ENCODE measurements at regions not wholly inside any gene's neighbourhood (a gene's known extent, or its start where the extent isn't known, plus 50 kb on each side); places are given as distances from the start of the nearest gene placed in this dataset.
"Not testable (repeated sequence)": the region's sequence is repeated elsewhere in the genome, so short reads cannot be mapped to it uniquely, and the experiment has no call there.

GRCh38 chr22:25453058-25453457, 111.4 kb upstream of the GRK3 start:
- no peak for ATAC-seq
- H3K27ac ChIP-seq: no peak overlapping the region
- peaks cover 22% of the 10 kb centered on the region for H3K4me1 ChIP-seq
- H3K36me3 ChIP-seq (ENCODE audit: insufficient read depth in 1 of 2, low read depth in 1 of 2): peaks cover 0 to 36% of the 10 kb centered on the region in 2 donors
- intact Hi-C loops (cut with DNase I): loop anchor here in 1 of 2 donors (10.0 kb wide), 1 partner anchor 252 kb away; no protein-coding TSS in a partner anchor
- TF ChIP-seq CTCF (IDR thresholded peaks at IDR 0.05): no peak
- no peaks in the 10 kb centered on the region for H3K27me3 ChIP-seq (ENCODE audit: insufficient read depth in 3 of 3, low read length in 2 of 3)
- WGBS, 3 donors: 87 to 89% (median 88%) methylated on average over 4 of the region's 4 CpGs
- no peak overlapping the region for H3K4me3 ChIP-seq
- H3K9me3 ChIP-seq: no peaks in the 10 kb centered on the region
- no peak for DNase-seq

DNA sequence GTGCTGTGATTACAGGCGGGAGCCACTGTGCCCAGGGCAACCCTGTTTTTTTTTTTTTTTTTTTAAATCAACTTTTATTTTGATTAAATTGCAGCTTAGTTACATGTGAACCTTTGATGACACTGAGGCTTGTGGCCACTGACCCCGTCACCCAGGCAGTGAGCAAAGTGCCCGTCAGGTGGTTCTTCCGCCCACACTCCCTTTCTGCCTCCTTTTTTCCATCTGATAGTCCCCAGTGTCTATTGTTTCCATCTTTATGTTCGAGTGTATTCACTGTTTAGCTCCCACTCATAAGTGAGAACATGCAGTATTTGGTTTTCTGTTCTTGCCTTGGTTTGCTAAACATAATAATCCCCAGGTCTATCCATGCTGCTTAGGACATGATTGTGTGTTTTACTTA, 110.9 kb upstream of the GRK3 start:
- DNase-seq (no peak), ATAC-seq (no peak)
- Histone ChIP-seq H3K27ac (no peak overlapping the region), H3K4me3 (no peak overlapping the region), H3K27me3 (ENCODE audit: insufficient read depth in 3 of 3, low read length in 2 of 3) (no peaks in the 10 kb centered on the region), H3K9me3 (no peaks in the 10 kb centered on the region), H3K36me3 (ENCODE audit: insufficient read depth in 1 of 2, low read depth in 1 of 2) (peaks cover 0 to 41% of the 10 kb centered on the region in 2 donors), H3K4me1 (peaks cover 22% of the 10 kb centered on the region)
- no peak for TF ChIP-seq CTCF (IDR thresholded peaks at IDR 0.05)
- WGBS, 3 donors: 85 to 90% (median 86%) methylated on average over 5 of the region's 5 CpGs
- intact Hi-C loops (cut with DNase I): loop anchor here in 1 of 2 donors (10.0 kb wide), 1 partner anchor 251 kb away; no protein-coding TSS in a partner anchor

- ATAC-seq: not testable (repeated sequence)
- peaks cover 2 to 69% of the 10 kb centered on the region in 2 donors for H3K36me3 ChIP-seq (ENCODE audit: insufficient read depth in 1 of 2, low read depth in 1 of 2)
Observed at GRCh38 chr22:25456300-25457043, 108.0 kb upstream of the GRK3 start.

DNA sequence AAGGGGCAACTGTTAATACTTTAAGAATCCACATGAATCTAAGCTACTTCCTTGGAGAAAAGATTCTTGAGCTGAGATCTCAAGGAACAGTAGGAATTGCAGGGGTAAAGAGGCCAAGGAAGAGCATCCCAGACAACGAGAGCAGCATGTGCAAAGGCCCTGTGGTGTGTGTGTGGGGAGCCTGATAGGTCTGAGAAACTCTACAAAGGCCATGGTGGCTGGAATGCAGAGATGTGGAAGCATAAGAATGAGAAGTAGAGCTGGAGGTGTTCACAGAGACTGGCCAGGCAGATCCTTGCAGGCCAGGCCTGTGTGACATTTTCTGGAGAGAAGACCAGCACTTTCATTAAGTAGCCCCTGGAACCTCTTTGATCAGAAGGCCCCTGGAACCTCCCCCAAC, 105.8 kb upstream of the GRK3 start:
- H3K36me3 ChIP-seq (ENCODE audit: insufficient read depth in 1 of 2, low read depth in 1 of 2): peaks cover 2 to 69% of the 10 kb centered on the region in 2 donors
- not testable (repeated sequence) for DNase-seq; H3K27me3 ChIP-seq (ENCODE audit: insufficient read depth in 3 of 3, low read length in 2 of 3); H3K4me3 ChIP-seq; H3K27ac ChIP-seq; H3K9me3 ChIP-seq; ATAC-seq; H3K4me1 ChIP-seq
- 94 to 100% (median 97%) methylated on average over 1 of the region's 1 CpG for WGBS, 3 donors
- intact Hi-C loops (cut with DNase I): loop anchor here in 1 of 2 donors (10.0 kb wide), 1 partner anchor 246 kb away; no protein-coding TSS in a partner anchor

More at GRCh38 chr22:25456300-25457043, 108.0 kb upstream of the GRK3 start:
- not testable (repeated sequence) for H3K9me3 ChIP-seq; H3K27ac ChIP-seq; H3K4me1 ChIP-seq; DNase-seq; H3K4me3 ChIP-seq; H3K27me3 ChIP-seq (ENCODE audit: insufficient read depth in 3 of 3, low read length in 2 of 3)
- intact Hi-C loops (cut with DNase I): loop anchor here in 1 of 2 donors (10.0 kb wide), 1 partner anchor 248 kb away; no protein-coding TSS in a partner anchor
- 79 to 95% (median 81%) methylated on average over 12 to 13 of the region's 13 CpGs for WGBS, 3 donors

- not testable (repeated sequence) for H3K27me3 ChIP-seq (ENCODE audit: insufficient read depth in 3 of 3, low read length in 2 of 3); H3K9me3 ChIP-seq; DNase-seq; H3K4me1 ChIP-seq; ATAC-seq; H3K27ac ChIP-seq; H3K4me3 ChIP-seq
- intact Hi-C loops (cut with DNase I): loop anchor here (5.0 kb wide), 2 partner anchors 242 to 317 kb away; no protein-coding TSS in a partner anchor
- 88 to 90% (median 89%) methylated on average over 2 of the region's 2 CpGs for WGBS, 3 donors
- H3K36me3 ChIP-seq (ENCODE audit: insufficient read depth in 1 of 2, low read depth in 1 of 2): peaks cover 2 to 54% of the 10 kb centered on the region in 2 donors
Observed at GRCh38 chr22:25460682-25461081, 103.8 kb upstream of the GRK3 start.

DNA sequence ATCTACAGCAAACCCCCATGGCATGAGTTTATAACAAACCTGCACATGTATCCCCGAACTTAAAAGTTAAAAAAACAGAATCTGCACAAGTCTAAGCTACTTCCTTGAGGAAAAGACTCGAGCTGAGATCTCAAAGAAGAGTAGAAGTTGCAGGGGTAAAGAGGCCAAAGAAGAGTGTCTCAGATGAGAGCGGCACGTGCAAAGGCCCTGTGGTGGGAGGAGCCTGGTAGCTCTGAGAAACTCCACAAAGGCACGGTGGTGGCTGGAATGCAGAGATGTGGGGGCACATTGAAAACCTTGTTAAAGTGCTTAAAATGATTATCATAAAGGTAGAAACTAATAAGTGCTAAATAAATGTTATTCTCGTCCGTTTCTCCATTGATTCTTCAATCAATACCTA, 103.2 kb upstream of the GRK3 start:
- TF ChIP-seq CTCF (IDR thresholded peaks at IDR 0.05): no peak
- Histone ChIP-seq H3K27me3 (ENCODE audit: insufficient read depth in 3 of 3, low read length in 2 of 3) (no peaks in the 10 kb centered on the region), H3K36me3 (ENCODE audit: insufficient read depth in 1 of 2, low read depth in 1 of 2) (peaks cover 2 to 57% of the 10 kb centered on the region in 2 donors), H3K4me3 (no peak overlapping the region), H3K4me1 (no peaks in the 10 kb centered on the region), H3K9me3 (no peaks in the 10 kb centered on the region), H3K27ac (no peak overlapping the region)
- DNase-seq (no peak), ATAC-seq (no peak)
- intact Hi-C loops (cut with DNase I): loop anchor here (5.0 kb wide), 2 partner anchors 241 to 316 kb away; no protein-coding TSS in a partner anchor
- 92 to 94% (median 92%) methylated on average over 7 of the region's 7 CpGs for WGBS, 3 donors
